ENCODE measurements at regions not wholly inside any gene's neighbourhood (a gene's known extent, or its start where the extent isn't known, plus 50 kb on each side); places are given as distances from the start of the nearest gene placed in this dataset.
"Not testable (repeated sequence)": the region's sequence is repeated elsewhere in the genome, so short reads cannot be mapped to it uniquely, and the experiment has no call there.

DNA sequence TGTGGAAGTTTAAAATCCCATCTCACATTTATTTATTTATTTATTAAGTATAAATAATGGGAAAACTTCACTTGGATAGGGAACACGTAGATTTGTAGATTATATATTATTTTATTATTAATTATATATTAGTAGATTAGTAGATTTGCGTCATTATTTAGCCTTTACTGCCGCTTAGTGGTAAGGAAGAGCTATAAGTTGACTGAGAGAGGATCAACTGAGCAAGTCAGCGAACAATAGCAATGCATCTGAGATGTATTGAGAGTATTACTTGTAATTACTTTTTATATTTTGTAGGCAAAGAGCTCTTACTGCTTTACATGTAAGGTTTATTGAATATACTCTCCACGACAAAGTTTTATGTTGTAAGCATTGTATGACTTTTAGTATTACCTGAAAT is 244.5 kb upstream of the ANKRD30A start:
- DNase-seq (ENCODE audit: low spot score): no peak

GRCh38 chr10:36872702-36873393 is 252.6 kb upstream of the ANKRD30A start:
- no peak for DNase-seq (ENCODE audit: low spot score)

GRCh38 chr10:36840788-36841187 is 284.6 kb upstream of the ANKRD30A start:
- no peak for DNase-seq (ENCODE audit: low spot score)

GRCh38 chr10:36837416-36837815 is 288.0 kb upstream of the ANKRD30A start:
- DNase-seq (ENCODE audit: low spot score): no peak

GRCh38 chr10:36819781-36820180 is 305.6 kb upstream of the ANKRD30A start:
- DNase-seq (ENCODE audit: low spot score): no peak

- DNase-seq (ENCODE audit: low spot score): no peak
These were observed 307.5 kb upstream of the ANKRD30A start for GRCh38 chr10:36817898-36818297.

GRCh38 chr10:36808625-36809362 is 316.6 kb upstream of the ANKRD30A start:
- no peak for DNase-seq (ENCODE audit: low spot score)

DNA sequence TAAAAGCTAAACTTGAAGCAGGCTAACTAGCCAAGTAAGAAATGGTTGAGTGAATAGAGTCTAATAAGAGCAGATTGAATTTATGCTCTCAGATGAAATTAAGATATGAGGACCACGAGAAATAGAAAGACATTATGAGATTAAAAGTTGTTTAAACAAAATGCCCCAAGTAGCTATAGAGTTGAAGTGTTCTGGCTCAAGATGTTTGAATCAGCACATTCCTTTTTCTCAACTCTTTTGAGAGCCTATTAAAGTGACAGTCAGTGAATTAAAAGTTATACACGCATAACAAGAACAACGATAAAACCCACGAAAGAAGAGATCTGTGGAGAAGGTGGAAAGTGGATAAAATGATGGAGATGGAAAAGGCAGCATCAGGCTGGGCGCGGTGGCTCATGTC is 322.2 kb upstream of the ANKRD30A start:
- no peak for DNase-seq (ENCODE audit: low spot score)

DNA sequence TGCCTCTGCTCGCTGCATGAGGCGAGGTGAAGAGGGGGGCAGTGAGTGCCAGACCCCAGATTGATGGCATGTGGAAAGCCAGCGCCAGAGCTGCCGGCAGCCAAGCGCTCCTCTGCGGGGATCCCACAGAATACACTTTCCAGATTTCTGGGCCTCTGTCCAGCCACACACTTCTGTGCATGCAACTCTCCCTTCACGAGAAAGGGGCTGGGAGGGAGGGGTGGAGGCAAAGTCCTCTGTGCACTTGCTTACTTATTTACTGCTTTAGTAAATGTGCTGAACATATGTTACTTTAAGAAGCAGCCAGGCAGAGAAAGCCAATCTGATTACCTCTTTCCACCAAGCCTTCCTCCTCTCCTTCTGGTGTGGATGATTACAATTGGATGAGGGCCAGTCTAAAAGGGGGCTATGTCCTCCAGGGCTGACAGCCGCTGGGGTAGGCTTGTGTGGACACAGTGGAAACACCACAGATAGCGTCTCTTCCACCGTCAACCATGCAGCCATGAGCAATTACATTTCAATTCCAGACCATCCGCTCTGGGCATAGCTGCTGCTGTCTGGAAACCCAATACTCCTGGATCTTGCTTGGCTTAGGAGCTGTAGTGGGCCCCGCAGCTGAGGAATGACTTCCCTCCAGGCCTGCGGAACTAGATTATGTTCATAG is 322.8 kb upstream of the ANKRD30A start:
- no peak for DNase-seq (ENCODE audit: low spot score)

- DNase-seq (ENCODE audit: low spot score): no peak
These were observed 323.7 kb upstream of the ANKRD30A start for GRCh38 chr10:36801660-36802059.

GRCh38 chr10:36794981-36795380 is 330.4 kb upstream of the ANKRD30A start:
- no peak for DNase-seq (ENCODE audit: low spot score)

- no peak for DNase-seq (ENCODE audit: low spot score)
These were observed 335.4 kb upstream of the ANKRD30A start for GRCh38 chr10:36789974-36790373.

- no peak for DNase-seq (ENCODE audit: low spot score)
These were observed 337.2 kb upstream of the ANKRD30A start for GRCh38 chr10:36788152-36788551.

GRCh38 chr10:36783400-36783799 is 342.0 kb upstream of the ANKRD30A start:
- DNase-seq (ENCODE audit: low spot score): no peak

DNA sequence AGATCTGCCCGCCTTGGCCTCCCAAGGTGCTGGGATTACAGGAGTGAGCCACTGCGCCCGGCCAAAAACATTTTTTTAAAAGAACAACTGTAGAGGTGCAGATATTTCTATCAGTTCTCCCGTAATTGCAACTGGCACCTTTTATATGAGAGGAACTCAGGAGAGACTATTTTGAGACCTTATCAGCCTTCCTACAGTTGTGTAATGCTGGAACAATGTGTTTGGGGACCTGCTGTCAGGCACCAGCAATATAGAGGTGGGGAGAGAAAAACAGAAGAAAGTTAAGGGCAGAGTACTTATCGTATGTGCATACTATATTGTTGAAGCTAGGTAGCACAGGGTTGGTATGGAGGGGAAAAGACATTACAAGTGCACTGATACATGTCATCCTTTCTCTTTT is 343.8 kb upstream of the ANKRD30A start:
- no peak for DNase-seq (ENCODE audit: low spot score)

DNA sequence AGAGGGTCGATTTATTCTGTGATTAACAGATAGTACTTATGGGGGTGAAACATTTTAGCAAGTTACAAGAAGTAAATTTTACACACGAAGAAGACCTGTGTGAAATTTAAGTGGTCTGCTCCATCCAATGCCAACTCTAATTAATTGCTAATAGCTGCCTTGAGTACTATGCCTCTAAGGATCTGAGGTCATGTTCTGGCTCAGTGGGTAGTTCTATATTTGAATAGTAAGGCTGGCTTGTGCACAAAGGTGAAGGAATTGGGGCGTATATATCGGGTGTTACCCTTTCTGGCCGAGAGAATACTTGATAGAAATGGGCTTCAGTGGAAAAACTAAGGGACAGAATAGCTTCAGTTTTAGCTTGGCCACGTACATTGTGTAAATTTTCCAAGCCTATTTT is 345.2 kb upstream of the ANKRD30A start:
- DNase-seq (ENCODE audit: low spot score): no peak

- no peak for DNase-seq (ENCODE audit: low spot score)
These were observed 346.1 kb upstream of the ANKRD30A start for GRCh38 chr10:36779238-36779846.

DNA sequence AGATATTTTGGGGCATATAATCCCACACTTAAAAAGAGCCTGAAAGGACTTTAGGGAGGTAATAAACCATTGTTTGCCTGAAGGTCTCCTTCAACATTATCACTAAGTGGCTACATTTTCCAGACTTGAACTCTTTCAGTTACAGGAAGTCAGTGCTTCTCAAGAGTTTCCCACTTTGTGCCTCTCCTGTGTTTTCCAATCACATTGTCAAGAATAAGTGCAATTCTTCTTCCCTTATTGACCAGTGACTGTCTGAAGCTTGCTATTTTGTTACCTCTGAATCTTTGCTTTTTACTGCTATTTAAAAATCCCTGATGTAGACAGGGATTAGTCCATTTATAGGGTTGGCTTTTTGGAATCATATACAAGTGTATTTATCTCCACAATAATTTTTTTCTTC is 346.7 kb upstream of the ANKRD30A start:
- no peak for DNase-seq (ENCODE audit: low spot score)

DNA sequence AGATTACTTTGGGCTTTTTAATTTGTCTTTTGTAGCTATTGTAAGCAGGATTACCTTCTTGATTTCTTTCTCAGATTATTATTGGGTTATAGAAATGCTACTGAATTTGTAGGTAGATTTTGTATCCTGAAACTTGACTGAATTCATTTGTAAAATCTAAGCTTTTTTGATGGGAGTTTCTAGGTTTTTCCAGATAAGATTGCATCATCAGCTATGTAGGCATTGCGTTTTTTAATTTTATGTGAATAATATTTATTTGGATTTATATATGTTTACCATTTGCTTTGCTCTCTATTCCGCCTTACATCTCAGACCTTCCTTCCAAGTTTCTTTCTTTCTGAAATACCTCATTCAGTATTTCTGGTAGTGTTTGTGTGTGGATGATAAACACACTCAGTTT is 351.7 kb upstream of the ANKRD30A start:
- DNase-seq (ENCODE audit: low spot score): no peak

DNA sequence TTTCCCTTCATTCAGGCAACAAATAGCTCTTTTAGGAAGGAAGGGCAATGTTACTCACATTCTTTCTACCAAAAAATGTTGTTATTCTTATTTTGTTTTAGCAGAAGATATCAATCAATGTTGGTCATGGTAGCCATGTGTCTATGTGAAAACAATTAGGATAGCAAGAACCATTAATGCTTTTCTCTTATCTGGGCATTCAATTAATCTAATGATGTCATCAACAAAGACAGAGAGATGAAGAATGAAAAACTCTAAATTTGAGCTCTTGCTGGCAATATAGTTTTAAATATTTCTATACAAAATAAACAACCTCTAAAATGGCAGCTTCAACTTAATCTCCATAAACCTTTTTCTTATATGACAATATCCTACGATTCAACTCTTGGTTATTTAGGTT is 353.7 kb upstream of the ANKRD30A start:
- no peak for DNase-seq (ENCODE audit: low spot score)

DNA sequence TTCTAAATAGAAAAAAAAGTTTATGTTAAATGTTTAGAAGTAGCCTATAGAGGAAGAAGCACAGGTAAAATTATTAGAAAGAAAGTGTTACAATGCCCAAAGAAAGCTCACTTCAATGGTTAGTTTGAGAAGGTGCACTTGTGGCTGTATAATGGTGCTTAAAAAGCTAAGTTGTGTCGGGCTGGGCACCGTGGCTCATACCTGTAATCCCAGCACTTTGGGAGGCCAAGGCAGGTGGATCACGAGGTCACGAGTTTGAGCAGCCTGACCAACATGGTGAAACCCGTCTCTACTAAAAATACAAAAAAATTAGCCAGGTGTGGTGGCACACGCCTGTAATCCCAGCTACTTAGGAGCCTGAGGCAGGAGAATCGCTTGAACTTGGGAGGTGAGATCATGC is 355.7 kb upstream of the ANKRD30A start:
- not testable (repeated sequence) for DNase-seq (ENCODE audit: low spot score)

DNA sequence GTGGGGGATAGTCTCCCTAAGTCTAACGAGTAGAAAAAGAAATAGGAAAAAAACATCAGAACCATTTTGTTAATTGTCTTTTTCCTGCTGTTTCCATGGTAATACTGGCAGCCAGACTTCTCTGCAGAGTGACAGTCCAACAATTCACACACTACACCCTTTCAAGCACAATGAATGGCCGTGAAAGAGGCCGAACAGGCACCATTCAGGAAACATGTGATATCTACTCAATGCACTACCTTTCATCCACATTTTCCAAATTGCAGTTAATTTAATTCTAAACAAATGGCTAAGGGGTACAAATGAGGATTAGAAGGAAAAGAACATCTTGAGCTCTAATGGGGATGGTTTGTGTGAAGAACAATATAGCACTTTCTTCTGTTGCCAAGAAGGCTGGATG is 358.5 kb upstream of the ANKRD30A start:
- DNase-seq (ENCODE audit: low spot score): no peak
